ENCODE measurements at regions not wholly inside any gene's neighbourhood (a gene's known extent, or its start where the extent isn't known, plus 50 kb on each side); places are given as distances from the start of the nearest gene placed in this dataset.

DNA sequence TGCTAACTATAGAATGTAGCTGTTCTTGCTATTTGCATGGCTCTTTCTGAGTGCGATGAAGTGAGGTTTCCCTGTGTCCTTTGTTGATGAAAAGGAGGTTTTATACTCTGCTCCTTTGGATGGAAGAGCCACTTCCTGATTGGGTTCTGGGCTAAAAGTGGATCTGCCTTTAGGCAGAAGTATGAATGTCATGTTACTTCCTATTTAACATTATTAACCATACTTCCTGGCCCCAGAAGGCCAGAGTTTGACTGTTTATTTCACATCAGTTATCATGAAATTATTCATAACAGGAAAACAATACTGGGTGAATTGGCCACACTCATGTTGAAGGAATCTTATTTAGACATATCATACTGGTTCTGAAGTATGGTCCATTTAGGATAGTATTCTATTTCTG lies 386.2 kb downstream of the PCDH7 start:
- TF ChIP-seq, protein P1, sequence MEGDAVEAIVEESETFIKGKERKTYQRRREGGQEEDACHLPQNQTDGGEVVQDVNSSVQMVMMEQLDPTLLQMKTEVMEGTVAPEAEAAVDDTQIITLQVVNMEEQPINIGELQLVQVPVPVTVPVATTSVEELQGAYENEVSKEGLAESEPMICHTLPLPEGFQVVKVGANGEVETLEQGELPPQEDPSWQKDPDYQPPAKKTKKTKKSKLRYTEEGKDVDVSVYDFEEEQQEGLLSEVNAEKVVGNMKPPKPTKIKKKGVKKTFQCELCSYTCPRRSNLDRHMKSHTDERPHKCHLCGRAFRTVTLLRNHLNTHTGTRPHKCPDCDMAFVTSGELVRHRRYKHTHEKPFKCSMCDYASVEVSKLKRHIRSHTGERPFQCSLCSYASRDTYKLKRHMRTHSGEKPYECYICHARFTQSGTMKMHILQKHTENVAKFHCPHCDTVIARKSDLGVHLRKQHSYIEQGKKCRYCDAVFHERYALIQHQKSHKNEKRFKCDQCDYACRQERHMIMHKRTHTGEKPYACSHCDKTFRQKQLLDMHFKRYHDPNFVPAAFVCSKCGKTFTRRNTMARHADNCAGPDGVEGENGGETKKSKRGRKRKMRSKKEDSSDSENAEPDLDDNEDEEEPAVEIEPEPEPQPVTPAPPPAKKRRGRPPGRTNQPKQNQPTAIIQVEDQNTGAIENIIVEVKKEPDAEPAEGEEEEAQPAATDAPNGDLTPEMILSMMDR (IDR thresholded peaks at IDR 0.05 in 4 of 5, conservative IDR thresholded peaks at IDR 0.05 in 1 of 5) = no peak
- TF ChIP-seq POLR2A (IDR thresholded peaks at IDR 0.05) = no peak
